ENCODE measurements at regions not wholly inside any gene's neighbourhood (a gene's known extent, or its start where the extent isn't known, plus 50 kb on each side); places are given as distances from the start of the nearest gene placed in this dataset.

- POLR2A ChIA-PET: interaction anchor here (1.0 kb wide), 1 partner anchor 25 kb away, joined by 5 read pairs; no protein-coding TSS in a partner anchor
- Histone ChIP-seq H3K36me3 (ENCODE audit: control insufficient read depth in 2 of 2, extremely low read depth in 1 of 2, insufficient read depth in 2 of 2, low read length in 2 of 2) (no peaks in the 10 kb centered on the region), H3K9ac (replicated peaks; ENCODE audit: extremely low read depth, insufficient read depth, low read length) (peak overlapping the region; percentile 51), H3K4me1 (ENCODE audit: control insufficient read depth, extremely low read depth, insufficient read depth, low read length) (peaks cover 42% of the 10 kb centered on the region), H3K79me2 (ENCODE audit: control insufficient read depth, insufficient read depth, low read length) (no peaks in the 10 kb centered on the region), H4K20me1 (replicated peaks; ENCODE audit: control insufficient read depth, extremely low read depth, insufficient read depth, low read length) (no peaks in the 10 kb centered on the region), H3K4me2 (ENCODE audit: insufficient read depth, low read length) (no peak overlapping the region), H3K27ac (ENCODE audit: insufficient read depth, low read depth, low read length) (peak overlapping the region; percentile 97), H3K9me3 (replicated peaks; ENCODE audit: control insufficient read depth, insufficient read depth, low read length) (no peaks in the 10 kb centered on the region), H3K9me1 (replicated peaks; ENCODE audit: control insufficient read depth, extremely low read depth, insufficient read depth, low read length) (no peaks in the 10 kb centered on the region), H2AFZ (ENCODE audit: low read depth, low read length) (peak overlapping the region; percentile 65), H3K27me3 (ENCODE audit: control insufficient read depth in 2 of 2, insufficient read depth in 2 of 2, low read length in 2 of 2) (no peaks in the 10 kb centered on the region), H3K4me3 (replicated peaks in 1 of 3; ENCODE audit: insufficient read depth in 1 of 3, low read depth in 1 of 3, low read length in 3 of 3) (no peak overlapping the region)
- CTCF ChIA-PET: interaction anchor here (1.5 kb wide), 2 partner anchors 25 to 48 kb away, joined by 5 to 6 read pairs; no protein-coding TSS in a partner anchor
- TF ChIP-seq CTCF (IDR thresholded peaks at IDR 0.05; ENCODE audit: extremely low read depth in 1 of 2, insufficient read depth in 1 of 2, low read depth in 1 of 2, low read length in 2 of 2): no peak
- peak; percentile 31 for TF ChIP-seq POLR2A (IDR thresholded peaks at IDR 0.05; ENCODE audit: low read depth, low read length)
- TSS peak; percentile 68 for BruUV-seq (replicated peaks)
- intact Hi-C loops (cut with micrococcal nuclease) (loop anchor here (1.0 to 2.0 kb wide), 5 partner anchors 9 to 273 kb away; no protein-coding TSS in a partner anchor), dilution Hi-C loops (cut with MboI; ENCODE audit: extremely low pct_ligation_motif_present, low sequenced_read_pairs) (no loop called here)
- FAIRE-seq (peak; percentile 33), DNase-seq (ENCODE audit: low read depth, low spot score) (peak; percentile 17)
Observed at GRCh38 chr11:103633819-103634590, 402.4 kb upstream of the DDI1 start.

GRCh38 chr11:103636232-103636631 lies 400.2 kb upstream of the DDI1 start:
- H3K27ac ChIP-seq (ENCODE audit: insufficient read depth, low read depth, low read length): no peak overlapping the region
- no peaks in the 10 kb centered on the region for H3K27me3 ChIP-seq (ENCODE audit: control insufficient read depth in 2 of 2, insufficient read depth in 2 of 2, low read length in 2 of 2)
- H3K4me1 ChIP-seq (ENCODE audit: control insufficient read depth, extremely low read depth, insufficient read depth, low read length): peaks cover 34% of the 10 kb centered on the region
- no peak for DNase-seq (ENCODE audit: low read depth, low spot score)
- CTCF ChIA-PET: interaction anchor here (2.1 kb wide), 1 partner anchor 46 kb away, joined by 10 read pairs; no protein-coding TSS in a partner anchor
- H3K4me3 ChIP-seq (replicated peaks in 1 of 3; ENCODE audit: insufficient read depth in 1 of 3, low read depth in 1 of 3, low read length in 3 of 3): no peak overlapping the region
- TF ChIP-seq POLR2AphosphoS5 (IDR thresholded peaks at IDR 0.05; ENCODE audit: insufficient read depth, low read depth, low read length) (no peak), MYC (IDR thresholded peaks at IDR 0.05; ENCODE audit: low read depth, low read length) (no peak), MAX (IDR thresholded peaks at IDR 0.05; ENCODE audit: insufficient read depth, insufficient read length) (no peak), CTCF (IDR thresholded peaks at IDR 0.05; ENCODE audit: extremely low read depth in 1 of 2, insufficient read depth in 1 of 2, low read depth in 1 of 2, low read length in 2 of 2) (no peak), JUN (IDR thresholded peaks at IDR 0.05; ENCODE audit: borderline replicate concordance, insufficient read depth, insufficient read length, low read depth) (no peak), EZH2 (IDR thresholded peaks at IDR 0.05; ENCODE audit: borderline replicate concordance, low read depth, low read length, severe bottlenecking) (no peak), FOS (IDR thresholded peaks at IDR 0.05; ENCODE audit: borderline replicate concordance, insufficient read depth, low read length) (no peak), POLR2A (IDR thresholded peaks at IDR 0.05; ENCODE audit: low read depth, low read length) (no peak), GATA2 (IDR thresholded peaks at IDR 0.05; ENCODE audit: insufficient read depth, insufficient read length, low read depth, low read length) (no peak)
- no peaks in the 10 kb centered on the region for H3K9me1 ChIP-seq (replicated peaks; ENCODE audit: control insufficient read depth, extremely low read depth, insufficient read depth, low read length)
- POLR2A ChIA-PET: no interaction called here
- no TSS peak for BruUV-seq (replicated peaks)
- H3K9me3 ChIP-seq (replicated peaks; ENCODE audit: control insufficient read depth, insufficient read depth, low read length): no peaks in the 10 kb centered on the region
- no peaks in the 10 kb centered on the region for H4K20me1 ChIP-seq (replicated peaks; ENCODE audit: control insufficient read depth, extremely low read depth, insufficient read depth, low read length)
- intact Hi-C loops (cut with micrococcal nuclease) (no loop called here), dilution Hi-C loops (cut with MboI; ENCODE audit: extremely low pct_ligation_motif_present, low sequenced_read_pairs) (no loop called here)
- H3K4me2 ChIP-seq (ENCODE audit: insufficient read depth, low read length): no peak overlapping the region
- no peaks in the 10 kb centered on the region for H3K79me2 ChIP-seq (ENCODE audit: control insufficient read depth, insufficient read depth, low read length)
- no peaks in the 10 kb centered on the region for H3K36me3 ChIP-seq (ENCODE audit: control insufficient read depth in 2 of 2, extremely low read depth in 1 of 2, insufficient read depth in 2 of 2, low read length in 2 of 2)
- H3K9ac ChIP-seq (replicated peaks; ENCODE audit: extremely low read depth, insufficient read depth, low read length): no peak overlapping the region
- FAIRE-seq: no peak
- no peak overlapping the region for H2AFZ ChIP-seq (ENCODE audit: low read depth, low read length)
